ENCODE measurements at regions not wholly inside any gene's neighbourhood (a gene's known extent, or its start where the extent isn't known, plus 50 kb on each side); places are given as distances from the start of the nearest gene placed in this dataset.

DNA sequence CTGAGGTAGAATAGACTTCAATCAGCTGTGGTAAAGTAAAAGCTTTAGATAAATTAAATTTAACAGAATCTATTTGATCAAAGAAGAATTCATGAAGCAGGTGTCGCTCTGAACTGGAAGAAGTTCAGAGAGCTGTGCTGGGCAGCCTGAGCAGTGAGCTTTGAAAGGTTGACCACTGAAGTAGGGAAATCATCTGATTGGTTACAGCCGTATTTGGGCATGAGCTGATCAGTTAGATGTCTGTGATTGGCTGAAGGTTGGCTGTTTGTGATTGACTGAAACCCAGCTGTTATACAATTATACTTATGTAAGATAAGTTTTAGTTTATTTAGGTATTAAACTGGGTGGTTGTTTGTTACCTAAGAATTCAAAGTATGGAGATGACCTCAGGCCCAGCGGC, 1174.6 kb downstream of the CDH9 start:
- no peak for TF ChIP-seq POLR2A (IDR thresholded peaks at IDR 0.05; ENCODE audit: extremely low read depth, insufficient read length)
- TF ChIP-seq, protein P1, sequence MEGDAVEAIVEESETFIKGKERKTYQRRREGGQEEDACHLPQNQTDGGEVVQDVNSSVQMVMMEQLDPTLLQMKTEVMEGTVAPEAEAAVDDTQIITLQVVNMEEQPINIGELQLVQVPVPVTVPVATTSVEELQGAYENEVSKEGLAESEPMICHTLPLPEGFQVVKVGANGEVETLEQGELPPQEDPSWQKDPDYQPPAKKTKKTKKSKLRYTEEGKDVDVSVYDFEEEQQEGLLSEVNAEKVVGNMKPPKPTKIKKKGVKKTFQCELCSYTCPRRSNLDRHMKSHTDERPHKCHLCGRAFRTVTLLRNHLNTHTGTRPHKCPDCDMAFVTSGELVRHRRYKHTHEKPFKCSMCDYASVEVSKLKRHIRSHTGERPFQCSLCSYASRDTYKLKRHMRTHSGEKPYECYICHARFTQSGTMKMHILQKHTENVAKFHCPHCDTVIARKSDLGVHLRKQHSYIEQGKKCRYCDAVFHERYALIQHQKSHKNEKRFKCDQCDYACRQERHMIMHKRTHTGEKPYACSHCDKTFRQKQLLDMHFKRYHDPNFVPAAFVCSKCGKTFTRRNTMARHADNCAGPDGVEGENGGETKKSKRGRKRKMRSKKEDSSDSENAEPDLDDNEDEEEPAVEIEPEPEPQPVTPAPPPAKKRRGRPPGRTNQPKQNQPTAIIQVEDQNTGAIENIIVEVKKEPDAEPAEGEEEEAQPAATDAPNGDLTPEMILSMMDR (IDR thresholded peaks at IDR 0.05; ENCODE audit: low read depth, low read length), result no peak

Measured in NB4 (cell line).